HG02840 (cell line): ENCODE measurements at regions not wholly inside any gene's neighbourhood (a gene's known extent, or its start where the extent isn't known, plus 50 kb on each side); places are given as distances from the start of the nearest gene placed in this dataset.
"Not testable (repeated sequence)": the region's sequence is repeated elsewhere in the genome, so short reads cannot be mapped to it uniquely, and the experiment has no call there.

Experiments used
- ATAC-seq: cut with Tn5 transposase; IDR thresholded peaks from one replicate; pipeline ENCODE4 v1.9.1; 2021; ENCODE audit warnings: mild to moderate bottlenecking, moderate library complexity, moderate number of reproducible peaks; ENCODE audit not compliant: unreplicated experiment, low FRiP score

DNA sequence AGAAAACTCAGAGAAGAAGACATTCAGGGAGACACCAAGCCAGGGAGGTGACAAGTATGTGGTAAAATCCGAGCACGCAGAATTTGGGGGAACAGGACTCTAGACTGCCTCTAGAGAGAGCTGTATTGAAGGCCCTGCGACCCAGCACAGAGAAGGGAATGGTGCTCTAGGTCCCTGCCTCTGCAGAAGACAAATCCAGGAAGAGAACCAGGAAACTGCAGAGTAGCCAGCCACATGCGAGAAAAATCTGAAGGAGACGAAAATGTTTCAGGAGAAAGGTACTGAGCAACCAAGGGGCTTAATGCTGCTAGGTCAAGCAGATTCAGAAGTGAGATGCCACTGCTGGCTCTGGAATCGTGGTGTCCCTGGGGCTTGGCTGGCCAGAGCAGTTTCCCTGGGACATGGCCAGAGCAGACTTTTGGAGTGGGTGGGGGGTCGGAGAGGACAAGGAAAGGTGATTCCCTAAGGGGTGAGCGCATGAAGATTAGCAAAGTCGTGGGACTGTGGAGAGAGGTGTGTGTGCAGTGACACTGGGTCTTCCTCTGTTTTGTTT, 158.0 kb upstream of the KLF6 start:
- no peak for ATAC-seq

- no peak for ATAC-seq
Measured at GRCh38 chr10:3941676-3942075, 156.7 kb upstream of the KLF6 start.

GRCh38 chr10:3936422-3937040, 151.5 kb upstream of the KLF6 start:
- ATAC-seq = no peak

DNA sequence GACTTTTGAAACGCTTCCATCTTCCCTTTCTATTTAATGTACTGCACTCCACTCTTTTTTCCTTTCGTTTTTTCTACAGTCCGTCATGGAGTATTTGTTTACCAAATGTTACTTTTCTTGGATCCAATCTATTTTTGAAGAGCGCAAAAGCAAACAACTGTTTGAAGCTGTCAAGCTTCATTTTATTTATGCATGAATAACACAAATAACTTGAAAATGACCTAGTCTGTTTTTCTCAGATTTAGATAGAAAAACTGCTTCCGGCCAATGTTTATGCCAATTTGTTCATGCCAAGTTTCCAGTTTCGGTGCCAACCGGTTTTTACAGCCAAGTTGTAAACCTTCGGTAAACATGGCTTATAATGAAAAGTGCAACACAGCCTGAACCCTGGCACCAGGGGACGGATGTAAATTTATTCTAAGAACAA, 150.9 kb upstream of the KLF6 start:
- no peak for ATAC-seq

DNA sequence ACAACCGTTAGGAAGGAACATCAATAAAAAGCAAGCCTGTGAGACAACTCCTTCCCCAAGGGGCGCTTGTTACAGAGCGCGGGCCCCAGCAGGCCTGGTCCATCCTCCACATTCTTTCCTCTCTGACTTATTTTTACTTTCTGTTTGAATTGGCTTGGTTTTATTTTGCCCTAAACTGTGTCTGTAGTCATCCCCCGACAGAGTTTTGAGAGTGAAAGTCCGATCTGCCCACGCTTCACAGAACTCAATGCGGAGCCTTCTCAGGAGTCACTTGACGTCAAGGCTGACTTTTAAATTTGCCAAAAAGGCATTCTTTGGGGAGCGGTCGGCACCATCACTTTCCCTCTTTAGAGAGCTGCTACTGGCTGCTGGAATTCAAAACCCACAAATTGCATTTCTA, 150.1 kb upstream of the KLF6 start:
- peak; percentile 98 for ATAC-seq

DNA sequence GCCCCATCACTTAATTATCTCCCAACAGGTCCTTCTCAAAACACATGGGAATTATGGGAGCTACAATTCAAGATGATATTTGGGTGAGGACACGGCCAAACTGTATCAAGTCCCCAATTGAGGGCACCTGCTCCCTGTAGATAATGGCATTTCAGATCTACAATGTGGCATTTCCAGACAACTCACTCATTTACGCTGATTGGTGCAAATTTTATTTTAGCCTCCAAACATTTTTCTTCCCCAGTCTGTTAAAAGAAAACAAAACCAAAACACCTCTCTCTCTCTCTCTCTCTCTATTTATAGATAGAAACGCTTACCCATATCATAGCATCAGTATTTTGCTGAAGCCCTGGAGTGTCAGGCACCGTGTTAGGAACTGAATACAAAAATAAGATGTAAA, 148.7 kb upstream of the KLF6 start:
- ATAC-seq = no peak

DNA sequence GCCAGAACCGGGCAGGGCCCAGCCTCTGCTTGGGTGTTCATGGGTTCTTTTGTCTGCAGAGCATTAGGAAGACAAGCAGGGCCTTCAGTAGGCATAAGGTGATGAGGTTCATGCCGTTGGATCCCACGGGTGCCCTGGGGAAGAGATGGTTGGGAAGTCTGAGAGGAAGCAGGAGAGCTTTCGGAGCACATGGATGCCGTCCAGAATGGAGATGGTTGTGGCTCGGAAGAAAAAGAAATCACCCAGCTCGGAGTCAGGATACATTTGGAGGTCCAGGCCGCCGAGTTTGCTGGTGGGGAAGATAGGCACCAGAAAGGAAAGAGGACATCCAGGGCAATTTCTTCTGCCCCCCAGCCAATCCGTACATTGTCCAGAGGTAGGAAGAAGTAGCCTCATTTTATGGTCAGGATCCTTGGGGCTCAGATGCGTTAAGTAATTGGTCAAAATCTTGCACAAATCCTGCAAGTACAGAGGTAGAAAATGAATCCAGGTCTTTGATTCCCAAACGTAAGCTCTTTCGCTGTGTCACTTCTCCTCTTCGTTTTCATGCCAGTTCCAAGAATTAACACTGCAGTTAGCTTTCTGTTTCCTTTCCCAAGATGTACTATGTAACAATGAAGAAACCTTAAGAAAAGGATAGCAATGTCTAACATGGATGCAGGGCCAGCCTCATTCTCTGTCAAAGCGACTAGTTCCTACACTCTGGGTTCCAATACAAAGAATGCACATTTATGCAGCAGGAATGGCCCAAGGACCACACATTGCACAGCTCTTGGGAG, 147.8 kb upstream of the KLF6 start:
- no peak for ATAC-seq

DNA sequence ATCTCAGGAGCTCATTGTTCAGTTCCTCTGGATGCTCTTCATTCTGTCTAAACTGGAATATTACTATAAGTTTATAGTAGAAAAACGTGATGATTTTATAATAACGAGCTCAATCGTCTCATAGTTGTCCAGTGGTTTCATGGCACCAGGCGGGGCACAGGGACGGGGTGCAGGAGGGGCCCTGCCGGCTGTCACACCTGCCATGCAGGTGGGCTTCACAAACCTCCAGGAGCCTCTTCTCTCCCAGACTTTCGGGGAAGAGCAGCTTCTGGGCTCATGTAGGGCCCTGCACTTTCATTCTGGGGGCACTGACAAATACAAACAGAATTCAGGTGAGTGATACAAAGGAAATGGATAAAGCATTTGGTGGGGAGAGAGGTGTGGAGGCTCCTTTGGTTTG, 146.9 kb upstream of the KLF6 start:
- ATAC-seq = no peak

DNA sequence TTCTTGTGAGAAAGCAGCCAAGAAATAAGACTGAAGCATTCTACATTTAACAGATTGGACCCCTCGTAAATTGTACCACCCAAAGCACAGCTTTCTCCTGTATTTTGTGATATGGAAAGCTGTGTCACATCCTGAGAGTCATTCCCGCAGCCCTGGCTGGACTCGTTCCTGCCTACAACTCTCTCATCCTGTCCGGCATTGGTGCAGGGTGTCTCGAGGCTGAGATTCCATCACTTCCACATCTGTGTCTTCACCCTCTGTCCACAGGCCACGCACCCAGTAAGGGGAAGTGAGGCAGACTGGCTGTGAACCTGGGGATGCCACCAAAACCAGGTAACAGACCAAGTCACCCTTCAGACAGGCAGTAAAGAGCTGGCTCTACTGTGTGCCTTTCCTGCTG, 146.2 kb upstream of the KLF6 start:
- ATAC-seq = no peak

GRCh38 chr10:3928569-3928968, 143.6 kb upstream of the KLF6 start:
- ATAC-seq = no peak

DNA sequence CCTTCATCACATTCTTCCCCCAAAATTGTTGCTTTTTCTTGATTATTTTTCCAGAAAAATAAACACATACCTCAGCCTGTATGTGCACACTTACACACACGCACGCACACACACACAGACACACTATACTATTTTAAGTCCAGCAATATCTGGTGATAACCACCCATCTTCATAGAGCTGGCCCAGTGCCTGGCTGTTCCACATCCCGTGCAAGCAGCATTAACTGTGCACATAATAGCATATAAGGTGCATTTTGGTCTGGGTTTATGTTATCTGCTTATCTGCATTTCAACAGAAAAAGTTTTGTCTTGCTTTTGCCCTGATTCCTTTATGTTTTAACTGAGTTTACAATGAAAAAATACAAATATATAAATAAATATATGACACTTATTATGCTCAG, 143.1 kb upstream of the KLF6 start:
- ATAC-seq = no peak

- no peak for ATAC-seq
Measured at GRCh38 chr10:3926675-3927525, 141.9 kb upstream of the KLF6 start.

DNA sequence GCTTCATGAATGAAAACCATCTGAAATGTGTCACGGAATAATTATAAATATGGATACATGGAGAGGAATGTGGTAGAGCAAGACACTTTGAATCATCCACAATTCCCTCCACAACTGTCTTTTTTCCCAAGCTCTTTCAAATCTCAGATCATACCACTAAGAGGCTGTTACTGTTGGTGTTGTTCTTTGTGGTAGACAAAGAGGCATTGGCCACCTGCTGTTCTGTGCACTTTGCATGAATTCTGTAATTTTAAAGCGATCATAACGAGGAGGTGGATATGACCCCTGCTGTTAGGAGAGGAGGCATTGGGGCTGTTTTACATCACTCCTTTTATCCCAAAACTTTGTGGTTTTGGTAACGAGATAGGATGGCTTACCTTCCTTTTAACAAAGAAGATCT, 141.2 kb upstream of the KLF6 start:
- ATAC-seq = no peak

DNA sequence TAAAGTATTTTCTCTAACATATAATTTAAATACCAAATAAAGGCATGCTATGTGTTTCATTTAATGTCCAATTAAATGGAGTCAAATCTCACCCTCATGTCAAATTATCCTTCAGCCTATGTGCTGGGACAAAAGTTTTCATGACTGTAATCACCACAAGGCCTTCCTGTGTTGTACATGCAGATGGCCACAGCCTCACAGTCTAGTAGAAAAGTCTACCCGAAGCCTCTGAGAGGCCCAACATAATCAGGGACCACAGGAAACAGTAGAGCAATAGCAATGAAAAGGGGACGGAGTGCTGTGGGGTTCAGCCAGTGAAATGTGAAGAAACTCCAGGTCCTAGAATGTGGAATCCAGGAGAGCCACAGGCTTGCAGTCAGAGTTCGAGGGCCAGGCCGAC, 140.2 kb upstream of the KLF6 start:
- ATAC-seq = no peak

- ATAC-seq = no peak
Measured at GRCh38 chr10:3924344-3924743, 139.3 kb upstream of the KLF6 start.

GRCh38 chr10:3923033-3923432, 138.0 kb upstream of the KLF6 start:
- ATAC-seq = no peak

DNA sequence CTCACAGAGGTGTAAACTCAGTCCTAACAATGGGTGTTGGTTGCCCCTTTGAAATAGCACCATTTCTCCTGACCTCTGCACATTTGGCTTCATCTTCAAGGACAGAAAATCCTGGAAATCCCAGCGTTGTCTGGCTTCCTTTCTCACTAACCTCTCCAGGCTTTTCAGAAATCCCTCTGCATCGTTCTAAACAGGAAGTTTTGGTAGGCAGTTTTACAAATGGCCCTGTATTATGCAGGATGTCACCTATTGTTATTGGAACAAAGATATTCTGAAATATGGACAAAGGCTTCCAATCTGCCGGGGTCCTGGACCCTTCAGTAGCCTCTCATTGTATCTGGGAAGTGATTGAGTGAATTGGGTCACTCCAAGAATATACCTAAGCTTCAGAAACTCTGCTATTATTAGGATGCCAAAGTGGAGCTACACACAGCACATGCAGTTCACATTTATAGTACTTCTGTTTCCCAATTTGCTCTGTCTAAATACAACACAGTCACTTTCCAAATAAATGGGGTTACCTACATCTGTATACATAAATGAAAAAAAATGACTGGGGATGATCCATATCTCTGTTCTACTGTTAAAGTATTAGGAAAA, 134.8 kb upstream of the KLF6 start:
- no peak for ATAC-seq

GRCh38 chr10:3917392-3917791, 132.4 kb upstream of the KLF6 start:
- ATAC-seq = not testable (repeated sequence)

DNA sequence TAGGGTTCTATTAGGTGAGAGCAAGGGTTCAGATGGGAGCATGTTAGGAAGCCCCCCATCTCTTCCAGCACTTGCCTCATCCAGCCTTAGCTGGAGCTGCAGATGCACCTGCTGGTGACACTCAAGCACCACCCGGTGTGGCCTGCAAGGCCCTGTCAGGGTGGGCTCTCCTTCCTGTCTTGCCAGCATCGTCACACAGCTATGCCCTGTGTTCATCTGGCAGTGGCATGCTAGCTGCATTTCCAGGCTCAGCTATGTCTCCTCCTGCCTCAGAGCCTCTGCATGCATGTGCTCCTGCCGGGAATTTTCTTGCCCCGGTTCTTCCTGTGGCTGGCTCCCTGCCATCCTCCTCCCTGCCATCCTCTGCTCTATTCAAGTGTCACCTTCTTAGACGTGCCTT, 129.7 kb upstream of the KLF6 start:
- ATAC-seq = no peak

DNA sequence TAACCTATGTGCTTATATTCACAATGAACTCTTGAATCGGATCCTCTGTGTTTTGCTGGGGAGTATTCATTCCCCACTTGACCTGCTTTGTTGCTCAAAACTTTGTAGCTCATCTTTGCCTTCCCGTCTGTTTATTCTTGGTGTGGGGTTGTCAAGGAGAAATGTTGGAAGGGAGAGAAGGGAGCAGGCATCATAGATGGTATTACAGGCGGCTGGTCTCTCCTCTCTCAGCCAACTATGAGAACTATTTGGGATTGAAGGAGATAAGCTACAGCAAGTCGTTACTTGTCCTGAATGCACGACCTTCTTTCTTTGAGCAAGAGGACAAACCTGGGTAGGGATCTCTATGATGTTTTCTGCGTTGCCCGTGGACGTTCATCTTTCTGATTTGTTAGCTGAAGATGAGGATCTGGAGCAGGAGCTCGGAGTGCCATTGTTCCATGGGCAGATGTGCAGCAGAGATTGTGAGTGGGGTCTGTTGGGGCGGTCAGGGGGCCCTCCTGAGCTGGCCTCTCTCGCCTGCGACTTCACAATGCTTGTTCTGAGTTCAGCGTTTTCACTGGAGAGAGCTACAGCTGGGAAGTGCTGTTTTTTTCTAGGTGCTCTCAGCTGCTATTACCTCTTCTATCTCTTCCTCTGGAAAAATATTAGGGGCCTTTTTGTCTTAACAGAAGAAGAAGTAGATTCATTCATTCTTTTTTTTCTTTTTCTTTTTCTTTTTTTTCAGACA, 126.9 kb upstream of the KLF6 start:
- ATAC-seq = no peak
